RPMI7951 (cell line): ENCODE measurements at regions not wholly inside any gene's neighbourhood (a gene's known extent, or its start where the extent isn't known, plus 50 kb on each side); places are given as distances from the start of the nearest gene placed in this dataset.

Source experiments
- DNase-seq: peaks from one replicate; pipeline ENCODE4 v3.0.0-alpha.2; 2012; ENCODE audit warnings: low read depth

DNA sequence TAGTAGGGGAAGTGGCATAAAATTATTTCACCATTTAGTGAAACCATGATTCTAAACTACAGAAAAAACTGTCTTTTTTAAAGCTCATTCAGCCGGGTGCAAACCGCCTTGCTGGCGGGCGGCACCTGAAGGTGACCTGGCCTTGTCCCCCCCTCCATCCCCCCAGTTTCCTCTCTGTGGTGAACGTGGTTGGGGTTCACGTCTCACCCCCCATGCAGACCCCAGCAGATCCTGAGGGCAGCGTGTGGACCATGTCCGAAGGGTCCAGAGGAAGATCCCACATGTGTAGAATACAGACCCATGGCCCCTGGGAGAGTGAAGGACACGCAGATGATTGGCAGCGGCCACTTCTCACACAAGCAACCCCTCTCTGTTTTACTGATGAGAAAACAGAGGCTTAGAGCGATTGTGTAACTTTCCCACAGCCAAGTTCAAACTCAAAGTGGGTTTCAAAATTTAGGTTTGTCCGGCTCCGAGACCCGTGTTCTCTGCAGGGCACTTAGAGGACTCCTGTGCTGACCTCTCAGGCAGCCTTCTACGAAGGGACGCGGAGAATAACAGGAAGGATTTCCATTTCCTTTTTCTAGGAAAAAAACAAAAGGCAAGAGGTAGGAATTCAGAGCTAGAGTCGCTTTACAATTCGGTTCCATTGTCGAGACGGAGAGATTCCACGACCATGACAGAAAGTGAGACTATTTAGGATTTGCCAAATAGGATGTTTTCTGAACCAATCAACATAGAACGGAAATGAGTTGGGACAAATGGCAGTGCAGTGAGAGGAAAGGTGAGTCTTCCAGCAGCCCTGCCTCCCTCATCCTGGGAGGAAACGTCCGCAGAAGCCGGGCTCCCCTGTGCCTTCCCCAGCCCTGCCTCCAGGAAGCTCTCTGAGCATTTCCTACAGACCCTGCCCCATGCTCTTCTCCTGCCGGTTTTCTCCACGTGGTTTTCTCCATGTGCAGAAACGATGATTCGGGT, 67.6 kb upstream of the PITRM1 start:
- no peak for DNase-seq

DNA sequence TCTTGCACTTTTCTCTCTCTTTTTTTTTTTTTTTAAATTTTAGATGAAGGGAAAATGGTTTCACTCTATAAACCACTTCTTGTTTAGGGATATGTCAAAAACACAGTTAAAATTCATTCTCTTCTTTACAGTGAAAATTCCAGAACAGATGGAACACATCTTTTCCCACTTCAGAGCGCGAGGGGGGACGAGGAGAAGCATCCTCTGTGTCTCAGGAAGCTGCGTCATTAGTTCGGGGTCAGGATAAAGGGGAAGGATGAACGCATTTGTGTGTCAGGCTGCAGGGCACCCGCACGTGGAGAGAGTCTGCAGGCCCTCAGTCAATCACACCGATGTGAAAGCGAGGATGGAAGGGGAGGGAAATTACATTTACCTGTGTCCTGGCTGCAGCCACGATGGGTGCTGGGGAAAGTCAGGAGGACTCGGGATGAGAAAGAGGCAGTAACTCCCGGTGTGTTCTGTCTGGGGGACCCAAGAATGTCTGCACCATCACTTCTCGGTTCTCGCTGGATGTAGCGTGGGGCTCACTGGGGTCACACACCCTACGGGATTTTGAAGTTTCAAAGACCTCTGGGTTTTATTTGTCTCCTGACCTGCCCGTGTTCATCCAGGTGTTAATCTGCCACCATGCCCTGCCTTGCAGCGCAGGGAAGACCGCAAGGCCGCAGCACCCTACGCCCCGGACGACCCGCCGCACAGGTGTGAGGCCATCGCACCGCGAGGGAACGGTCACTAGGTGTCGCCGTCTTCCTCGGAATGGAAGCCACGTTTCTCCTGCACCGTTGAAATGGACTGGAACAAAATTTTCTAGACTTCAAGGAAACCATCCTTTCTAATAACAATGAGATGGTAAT, 66.7 kb upstream of the PITRM1 start:
- peak; percentile 63 for DNase-seq

GRCh38 chr10:3238115-3238871, 65.7 kb upstream of the PITRM1 start:
- DNase-seq, result no peak

GRCh38 chr10:3237530-3237929, 64.9 kb upstream of the PITRM1 start:
- no peak for DNase-seq

- no peak for DNase-seq
Measured at GRCh38 chr10:3236644-3237404, 64.2 kb upstream of the PITRM1 start.

- DNase-seq, result peak; percentile 92
Measured at GRCh38 chr10:3235996-3236510, 63.5 kb upstream of the PITRM1 start.

DNA sequence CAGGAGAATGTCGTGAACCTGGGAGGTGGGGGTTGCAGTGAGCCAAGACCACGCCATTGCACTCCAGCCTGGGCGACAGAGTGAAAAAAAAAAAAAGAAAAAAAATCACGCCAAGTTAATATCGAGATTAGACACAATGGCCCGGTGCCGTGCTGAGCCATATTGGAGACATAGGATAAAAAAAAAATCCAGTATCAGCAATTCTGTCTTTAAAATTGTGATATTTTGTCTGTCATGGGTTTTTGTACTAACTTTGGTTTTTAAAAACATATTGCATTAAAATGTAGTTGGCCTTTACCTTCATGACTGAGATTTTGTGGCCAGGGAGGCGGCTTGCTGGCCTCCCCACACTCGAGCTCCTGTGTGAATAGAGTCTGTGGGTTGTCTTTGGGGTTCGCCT, 62.8 kb upstream of the PITRM1 start:
- DNase-seq, result no peak

DNA sequence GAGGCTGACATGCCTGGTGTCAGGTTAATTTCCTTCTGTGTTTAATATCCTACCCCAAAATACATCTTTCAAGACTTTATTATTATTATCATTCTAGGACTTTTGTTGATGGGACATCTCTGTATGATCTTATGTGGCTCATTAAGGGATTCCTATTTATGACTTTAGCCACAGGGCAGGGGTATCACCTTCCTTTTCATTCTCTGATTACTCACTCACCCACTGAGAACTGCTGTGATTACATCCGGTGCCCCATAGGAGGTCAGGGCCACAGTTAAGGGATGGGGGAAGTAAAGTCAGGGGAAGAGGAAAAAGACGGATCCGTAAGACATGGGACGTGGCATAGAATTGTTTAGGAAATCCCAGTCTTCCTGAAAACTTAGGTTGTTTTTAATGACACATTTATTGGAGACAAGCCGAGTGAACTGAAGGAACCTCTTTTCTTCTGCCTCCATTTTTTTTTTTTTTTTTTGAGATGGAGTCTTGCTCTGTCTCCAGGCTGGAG, 61.0 kb upstream of the PITRM1 start:
- DNase-seq, result no peak

GRCh38 chr10:3231951-3232730, 59.6 kb upstream of the PITRM1 start:
- DNase-seq, result peak; percentile 61

- no peak for DNase-seq
Measured at GRCh38 chr10:3229815-3230214, 57.2 kb upstream of the PITRM1 start.

DNA sequence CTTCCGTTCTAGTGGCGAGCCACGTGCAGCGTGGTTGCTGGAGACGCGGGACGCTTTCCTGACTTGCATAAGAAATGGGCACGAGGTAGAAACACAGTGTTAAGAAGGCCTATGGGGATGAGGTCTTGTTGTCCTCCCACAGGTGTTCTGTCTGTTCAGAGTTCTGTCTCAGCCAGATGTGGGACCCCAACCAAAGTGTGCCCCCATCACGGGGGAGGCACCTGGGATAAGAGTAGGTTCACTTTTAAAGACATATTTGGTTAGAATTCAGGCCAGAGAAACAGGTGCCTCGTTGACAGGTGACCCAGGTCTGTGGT, 56.0 kb upstream of the PITRM1 start:
- no peak for DNase-seq

- DNase-seq, result peak; percentile 96
Measured at GRCh38 chr10:3226960-3227744, 54.6 kb upstream of the PITRM1 start.

- DNase-seq, result peak; percentile 62
Measured at GRCh38 chr10:3225561-3225960, 53.0 kb upstream of the PITRM1 start.

GRCh38 chr10:3224241-3224640, 51.7 kb upstream of the PITRM1 start:
- DNase-seq, result no peak

DNA sequence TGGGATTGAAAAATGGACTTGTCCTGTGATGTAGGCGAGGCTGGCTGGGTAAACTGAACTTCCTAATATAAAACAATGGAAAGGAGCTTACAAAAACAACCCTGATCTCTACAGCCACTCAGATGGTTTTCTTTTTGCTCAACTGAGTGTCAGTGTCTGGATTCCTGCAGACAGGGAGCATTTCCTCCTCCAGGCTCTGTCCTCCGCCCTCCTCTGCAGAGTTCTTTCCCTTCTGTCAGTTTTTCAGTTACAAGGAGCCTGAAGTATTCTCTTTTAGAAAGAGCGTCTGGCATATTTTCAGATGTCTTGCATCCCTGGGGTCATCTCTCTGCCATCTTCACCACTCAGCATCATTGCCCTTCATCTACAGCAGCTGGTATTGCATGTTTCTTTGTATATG, 50.0 kb upstream of the PITRM1 start:
- peak; percentile 42 for DNase-seq
